SK-N-MC (cell line): ENCODE measurements at regions not wholly inside any gene's neighbourhood (a gene's known extent, or its start where the extent isn't known, plus 50 kb on each side); places are given as distances from the start of the nearest gene placed in this dataset.

Source experiments
- EZH2 ChIP-seq: fragments of 200-600 bp; sonication (generic); IDR thresholded peaks from one replicate; pipeline ENCODE4 v1.6.1; 2017; ENCODE audit warnings: antibody characterized with exemption
- POLR2AphosphoS5 ChIP-seq: IDR thresholded peaks from 2 replicates; pipeline ENCODE4 v1.6.1; 2012; ENCODE audit warnings: mild to moderate bottlenecking, low read depth, low read length, borderline replicate concordance

DNA sequence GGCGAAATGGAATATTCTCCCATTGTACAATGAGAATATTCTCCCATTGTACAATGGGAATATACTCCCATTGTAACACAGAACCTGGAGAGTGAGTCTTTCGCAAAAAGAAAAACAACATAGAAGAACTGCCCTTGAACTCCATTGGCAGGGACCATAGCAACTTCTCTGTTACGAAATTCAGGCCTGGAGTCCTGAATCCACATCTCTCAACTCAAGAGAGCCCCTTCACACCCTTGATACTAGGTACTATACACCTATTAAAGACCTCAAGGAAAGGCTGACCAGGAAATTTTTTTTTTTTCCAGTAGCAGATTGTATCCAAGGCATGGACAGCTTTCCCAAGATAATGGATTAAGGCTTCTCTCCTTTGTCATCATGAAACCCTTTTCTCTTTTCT is 1687.0 kb downstream of the GRIK2 start:
- TF ChIP-seq EZH2 (no peak), POLR2AphosphoS5 (no peak)
